ENCODE measurements at regions not wholly inside any gene's neighbourhood (a gene's known extent, or its start where the extent isn't known, plus 50 kb on each side); places are given as distances from the start of the nearest gene placed in this dataset.

- Histone ChIP-seq H3K36me3 (ENCODE audit: insufficient read depth, low read length) (no peaks in the 10 kb centered on the region), H3K4me3 (ENCODE audit: low read length) (no peak overlapping the region), H3K9me3 (ENCODE audit: control insufficient read depth in 1 of 2, insufficient read depth in 1 of 2, low read length in 2 of 2) (no peaks in the 10 kb centered on the region), H3K27ac (ENCODE audit: low read depth in 1 of 2, low read length in 2 of 2) (no peak overlapping the region), H3K4me1 (ENCODE audit: insufficient read depth, low read length) (no peaks in the 10 kb centered on the region), H3K27me3 (ENCODE audit: control insufficient read depth in 1 of 2, insufficient read depth in 2 of 2, low read length in 2 of 2) (no peaks in the 10 kb centered on the region)
- H3K4me3 Mint-ChIP-seq = no peak overlapping the region
- TF ChIP-seq, protein P1, sequence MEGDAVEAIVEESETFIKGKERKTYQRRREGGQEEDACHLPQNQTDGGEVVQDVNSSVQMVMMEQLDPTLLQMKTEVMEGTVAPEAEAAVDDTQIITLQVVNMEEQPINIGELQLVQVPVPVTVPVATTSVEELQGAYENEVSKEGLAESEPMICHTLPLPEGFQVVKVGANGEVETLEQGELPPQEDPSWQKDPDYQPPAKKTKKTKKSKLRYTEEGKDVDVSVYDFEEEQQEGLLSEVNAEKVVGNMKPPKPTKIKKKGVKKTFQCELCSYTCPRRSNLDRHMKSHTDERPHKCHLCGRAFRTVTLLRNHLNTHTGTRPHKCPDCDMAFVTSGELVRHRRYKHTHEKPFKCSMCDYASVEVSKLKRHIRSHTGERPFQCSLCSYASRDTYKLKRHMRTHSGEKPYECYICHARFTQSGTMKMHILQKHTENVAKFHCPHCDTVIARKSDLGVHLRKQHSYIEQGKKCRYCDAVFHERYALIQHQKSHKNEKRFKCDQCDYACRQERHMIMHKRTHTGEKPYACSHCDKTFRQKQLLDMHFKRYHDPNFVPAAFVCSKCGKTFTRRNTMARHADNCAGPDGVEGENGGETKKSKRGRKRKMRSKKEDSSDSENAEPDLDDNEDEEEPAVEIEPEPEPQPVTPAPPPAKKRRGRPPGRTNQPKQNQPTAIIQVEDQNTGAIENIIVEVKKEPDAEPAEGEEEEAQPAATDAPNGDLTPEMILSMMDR (IDR thresholded peaks at IDR 0.05) = no peak
- no peaks in the 10 kb centered on the region for H3K9me3 Mint-ChIP-seq
- ATAC-seq (ENCODE audit: poor library complexity) = no peak
- H3K27me3 Mint-ChIP-seq = no peaks in the 10 kb centered on the region
- DNase-seq = no peak
- no peaks in the 10 kb centered on the region for H3K36me3 Mint-ChIP-seq (ENCODE audit: low read depth)
- H3K4me1 Mint-ChIP-seq (ENCODE audit: low read depth) = no peaks in the 10 kb centered on the region
- CTCF ChIA-PET = no interaction called here
- POLR2A ChIA-PET = no interaction called here
- no peak overlapping the region for H3K27ac Mint-ChIP-seq
- intact Hi-C loops (cut with DNase I, micrococcal nuclease) = no loop called here
Measured at GRCh38 chr15:91499774-91500383, 353.6 kb upstream of the SLCO3A1 start.

DNA sequence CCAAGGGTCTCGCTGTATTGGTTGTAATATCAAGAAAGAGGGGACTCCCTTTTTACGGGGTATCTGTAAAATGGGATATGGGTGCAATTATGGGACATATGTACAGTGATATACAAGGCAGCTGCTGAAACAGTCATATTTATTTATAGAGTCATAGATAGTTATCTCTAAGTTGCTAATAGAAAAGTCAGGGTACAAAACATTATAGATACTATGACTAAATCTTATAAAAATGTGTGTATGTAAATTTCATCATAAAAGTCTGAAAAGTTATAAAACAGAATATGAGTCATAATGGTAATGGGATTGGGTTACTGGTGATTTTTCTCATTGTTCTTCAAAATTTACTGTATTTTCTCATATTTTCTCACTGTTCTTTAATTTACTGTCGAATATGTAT lies 344.9 kb upstream of the SLCO3A1 start:
- TF ChIP-seq, protein P1 (IDR thresholded peaks at IDR 0.05) = no peak
- ATAC-seq (ENCODE audit: poor library complexity) = no peak
- no peaks in the 10 kb centered on the region for H3K9me3 ChIP-seq (ENCODE audit: control insufficient read depth in 1 of 2, insufficient read depth in 1 of 2, low read length in 2 of 2)
- ChIA-PET CTCF (no interaction called here), POLR2A (no interaction called here)
- intact Hi-C loops (cut with DNase I, micrococcal nuclease) = no loop called here
- no peak overlapping the region for H3K27ac ChIP-seq (ENCODE audit: low read depth in 1 of 2, low read length in 2 of 2)
- no peaks in the 10 kb centered on the region for H3K9me3 Mint-ChIP-seq
- H3K27me3 ChIP-seq (ENCODE audit: control insufficient read depth in 1 of 2, insufficient read depth in 2 of 2, low read length in 2 of 2) = no peaks in the 10 kb centered on the region
- H3K36me3 ChIP-seq (ENCODE audit: insufficient read depth, low read length) = no peaks in the 10 kb centered on the region
- no peaks in the 10 kb centered on the region for H3K4me1 ChIP-seq (ENCODE audit: insufficient read depth, low read length)
- no peaks in the 10 kb centered on the region for H3K4me1 Mint-ChIP-seq (ENCODE audit: low read depth)
- DNase-seq = no peak
- H3K36me3 Mint-ChIP-seq (ENCODE audit: low read depth) = no peaks in the 10 kb centered on the region
- no peak overlapping the region for H3K4me3 Mint-ChIP-seq
- no peaks in the 10 kb centered on the region for H3K27me3 Mint-ChIP-seq
- H3K4me3 ChIP-seq (ENCODE audit: low read length) = no peak overlapping the region
- no peak overlapping the region for H3K27ac Mint-ChIP-seq

GRCh38 chr15:91514147-91514546 lies 339.4 kb upstream of the SLCO3A1 start:
- DNase-seq (no peak), ATAC-seq (ENCODE audit: poor library complexity) (no peak)
- Histone ChIP-seq H3K36me3 (ENCODE audit: insufficient read depth, low read length) (no peaks in the 10 kb centered on the region), H3K9me3 (ENCODE audit: control insufficient read depth in 1 of 2, insufficient read depth in 1 of 2, low read length in 2 of 2) (no peaks in the 10 kb centered on the region), H3K27me3 (ENCODE audit: control insufficient read depth in 1 of 2, insufficient read depth in 2 of 2, low read length in 2 of 2) (no peaks in the 10 kb centered on the region), H3K4me3 (ENCODE audit: low read length) (no peak overlapping the region), H3K4me1 (ENCODE audit: insufficient read depth, low read length) (no peaks in the 10 kb centered on the region), H3K27ac (ENCODE audit: low read depth in 1 of 2, low read length in 2 of 2) (no peak overlapping the region)
- Mint-ChIP-seq H3K9me3 (no peaks in the 10 kb centered on the region), H3K36me3 (ENCODE audit: low read depth) (no peaks in the 10 kb centered on the region), H3K4me3 (no peak overlapping the region), H3K4me1 (ENCODE audit: low read depth) (no peaks in the 10 kb centered on the region), H3K27ac (no peak overlapping the region), H3K27me3 (no peaks in the 10 kb centered on the region)
- TF ChIP-seq, protein P1 (IDR thresholded peaks at IDR 0.05) = no peak
- POLR2A ChIA-PET = no interaction called here
- intact Hi-C loops (cut with DNase I, micrococcal nuclease) = no loop called here
- CTCF ChIA-PET = no interaction called here

Measured in CD4-positive, alpha-beta T cell (primary cell).